ENCODE measurements at regions not wholly inside any gene's neighbourhood (a gene's known extent, or its start where the extent isn't known, plus 50 kb on each side); places are given as distances from the start of the nearest gene placed in this dataset.

GRCh38 chr7:113405296-113406056, 287.1 kb upstream of the SMIM30 start:
- Mint-ChIP-seq H3K27me3 (ENCODE audit: low read depth) (no peaks in the 10 kb centered on the region), H3K4me3 (no peak overlapping the region), H3K9me3 (no peaks in the 10 kb centered on the region), H3K4me1 (ENCODE audit: low read depth) (no peaks in the 10 kb centered on the region), H3K36me3 (ENCODE audit: low read depth) (no peaks in the 10 kb centered on the region), H3K27ac (no peak overlapping the region)

GRCh38 chr7:113404245-113404644, 285.9 kb upstream of the SMIM30 start:
- Mint-ChIP-seq H3K27ac (no peak overlapping the region), H3K9me3 (no peaks in the 10 kb centered on the region), H3K4me3 (no peak overlapping the region), H3K27me3 (ENCODE audit: low read depth) (no peaks in the 10 kb centered on the region), H3K36me3 (ENCODE audit: low read depth) (no peaks in the 10 kb centered on the region), H3K4me1 (ENCODE audit: low read depth) (no peaks in the 10 kb centered on the region)

- H3K27ac Mint-ChIP-seq, result no peak overlapping the region
- H3K9me3 Mint-ChIP-seq, result no peaks in the 10 kb centered on the region
- no peaks in the 10 kb centered on the region for H3K36me3 Mint-ChIP-seq (ENCODE audit: low read depth)
- H3K4me3 Mint-ChIP-seq, result no peak overlapping the region
- H3K27me3 Mint-ChIP-seq (ENCODE audit: low read depth), result no peaks in the 10 kb centered on the region
- no peaks in the 10 kb centered on the region for H3K4me1 Mint-ChIP-seq (ENCODE audit: low read depth)
Measured at GRCh38 chr7:113402482-113402881, 284.1 kb upstream of the SMIM30 start.

- H3K4me1 Mint-ChIP-seq (ENCODE audit: low read depth), result no peaks in the 10 kb centered on the region
- no peak overlapping the region for H3K4me3 Mint-ChIP-seq
- H3K27ac Mint-ChIP-seq, result no peak overlapping the region
- no peaks in the 10 kb centered on the region for H3K27me3 Mint-ChIP-seq (ENCODE audit: low read depth)
- H3K36me3 Mint-ChIP-seq (ENCODE audit: low read depth), result no peaks in the 10 kb centered on the region
- H3K9me3 Mint-ChIP-seq, result no peaks in the 10 kb centered on the region
Measured at GRCh38 chr7:113402005-113402404, 283.7 kb upstream of the SMIM30 start.

- H3K4me1 Mint-ChIP-seq (ENCODE audit: low read depth), result no peaks in the 10 kb centered on the region
- H3K9me3 Mint-ChIP-seq, result peaks cover under 1% of the 10 kb centered on the region
- no peaks in the 10 kb centered on the region for H3K36me3 Mint-ChIP-seq (ENCODE audit: low read depth)
- no peak overlapping the region for H3K4me3 Mint-ChIP-seq
- H3K27me3 Mint-ChIP-seq (ENCODE audit: low read depth), result no peaks in the 10 kb centered on the region
- no peak overlapping the region for H3K27ac Mint-ChIP-seq
Measured at GRCh38 chr7:113394856-113395255, 276.5 kb upstream of the SMIM30 start.

GRCh38 chr7:113392841-113393540, 274.6 kb upstream of the SMIM30 start:
- H3K27me3 Mint-ChIP-seq (ENCODE audit: low read depth), result no peaks in the 10 kb centered on the region
- H3K36me3 Mint-ChIP-seq (ENCODE audit: low read depth), result no peaks in the 10 kb centered on the region
- H3K4me1 Mint-ChIP-seq (ENCODE audit: low read depth), result no peaks in the 10 kb centered on the region
- no peak overlapping the region for H3K27ac Mint-ChIP-seq
- H3K9me3 Mint-ChIP-seq, result peaks cover 7% of the 10 kb centered on the region
- H3K4me3 Mint-ChIP-seq, result no peak overlapping the region

GRCh38 chr7:113392421-113392820, 274.1 kb upstream of the SMIM30 start:
- Mint-ChIP-seq H3K9me3 (peaks cover 7% of the 10 kb centered on the region), H3K36me3 (ENCODE audit: low read depth) (no peaks in the 10 kb centered on the region), H3K27ac (no peak overlapping the region), H3K27me3 (ENCODE audit: low read depth) (no peaks in the 10 kb centered on the region), H3K4me3 (no peak overlapping the region), H3K4me1 (ENCODE audit: low read depth) (no peaks in the 10 kb centered on the region)

- H3K4me1 Mint-ChIP-seq (ENCODE audit: low read depth), result no peaks in the 10 kb centered on the region
- H3K27me3 Mint-ChIP-seq (ENCODE audit: low read depth), result no peaks in the 10 kb centered on the region
- no peak overlapping the region for H3K27ac Mint-ChIP-seq
- peaks cover 7% of the 10 kb centered on the region for H3K9me3 Mint-ChIP-seq
- no peaks in the 10 kb centered on the region for H3K36me3 Mint-ChIP-seq (ENCODE audit: low read depth)
- no peak overlapping the region for H3K4me3 Mint-ChIP-seq
Measured at GRCh38 chr7:113389112-113389646, 270.8 kb upstream of the SMIM30 start.

- no peaks in the 10 kb centered on the region for H3K36me3 Mint-ChIP-seq (ENCODE audit: low read depth)
Measured at GRCh38 chr7:113383638-113384037, 265.3 kb upstream of the SMIM30 start.

GRCh38 chr7:113379746-113380145, 261.4 kb upstream of the SMIM30 start:
- no peaks in the 10 kb centered on the region for H3K27me3 Mint-ChIP-seq (ENCODE audit: low read depth)
- H3K9me3 Mint-ChIP-seq, result no peaks in the 10 kb centered on the region
- no peaks in the 10 kb centered on the region for H3K4me1 Mint-ChIP-seq (ENCODE audit: low read depth)
- H3K36me3 Mint-ChIP-seq (ENCODE audit: low read depth), result no peaks in the 10 kb centered on the region
- no peak overlapping the region for H3K27ac Mint-ChIP-seq
- H3K4me3 Mint-ChIP-seq, result no peak overlapping the region

More at GRCh38 chr7:113383638-113384037, 265.3 kb upstream of the SMIM30 start:
- Mint-ChIP-seq H3K4me3 (no peak overlapping the region), H3K9me3 (no peaks in the 10 kb centered on the region), H3K27me3 (ENCODE audit: low read depth) (no peaks in the 10 kb centered on the region), H3K4me1 (ENCODE audit: low read depth) (no peaks in the 10 kb centered on the region), H3K27ac (no peak overlapping the region)

- H3K27me3 Mint-ChIP-seq (ENCODE audit: low read depth), result no peaks in the 10 kb centered on the region
- H3K4me1 Mint-ChIP-seq (ENCODE audit: low read depth), result no peaks in the 10 kb centered on the region
- no peak overlapping the region for H3K27ac Mint-ChIP-seq
- H3K36me3 Mint-ChIP-seq (ENCODE audit: low read depth), result no peaks in the 10 kb centered on the region
- H3K9me3 Mint-ChIP-seq, result no peaks in the 10 kb centered on the region
- H3K4me3 Mint-ChIP-seq, result no peak overlapping the region
Measured at GRCh38 chr7:113374955-113375354, 256.6 kb upstream of the SMIM30 start.

- Mint-ChIP-seq H3K4me3 (no peak overlapping the region), H3K27me3 (ENCODE audit: low read depth) (no peaks in the 10 kb centered on the region), H3K4me1 (ENCODE audit: low read depth) (no peaks in the 10 kb centered on the region), H3K36me3 (ENCODE audit: low read depth) (no peaks in the 10 kb centered on the region), H3K27ac (no peak overlapping the region), H3K9me3 (no peaks in the 10 kb centered on the region)
Measured at GRCh38 chr7:113373863-113374262, 255.5 kb upstream of the SMIM30 start.

GRCh38 chr7:113371416-113372043, 253.2 kb upstream of the SMIM30 start:
- H3K4me3 Mint-ChIP-seq, result no peak overlapping the region

GRCh38 chr7:113370910-113371309, 252.6 kb upstream of the SMIM30 start:
- Mint-ChIP-seq H3K36me3 (ENCODE audit: low read depth) (no peaks in the 10 kb centered on the region), H3K9me3 (no peaks in the 10 kb centered on the region), H3K4me3 (no peak overlapping the region), H3K27me3 (ENCODE audit: low read depth) (no peaks in the 10 kb centered on the region), H3K4me1 (ENCODE audit: low read depth) (no peaks in the 10 kb centered on the region), H3K27ac (no peak overlapping the region)

More at GRCh38 chr7:113371416-113372043, 253.2 kb upstream of the SMIM30 start:
- Mint-ChIP-seq H3K36me3 (ENCODE audit: low read depth) (no peaks in the 10 kb centered on the region), H3K27ac (no peak overlapping the region), H3K27me3 (ENCODE audit: low read depth) (no peaks in the 10 kb centered on the region), H3K9me3 (no peaks in the 10 kb centered on the region), H3K4me1 (ENCODE audit: low read depth) (no peaks in the 10 kb centered on the region)

GRCh38 chr7:113368256-113368655, 249.9 kb upstream of the SMIM30 start:
- H3K27ac Mint-ChIP-seq, result no peak overlapping the region
- H3K4me1 Mint-ChIP-seq (ENCODE audit: low read depth), result no peaks in the 10 kb centered on the region
- H3K4me3 Mint-ChIP-seq, result no peak overlapping the region
- H3K36me3 Mint-ChIP-seq (ENCODE audit: low read depth), result no peaks in the 10 kb centered on the region
- no peaks in the 10 kb centered on the region for H3K9me3 Mint-ChIP-seq
- H3K27me3 Mint-ChIP-seq (ENCODE audit: low read depth), result no peaks in the 10 kb centered on the region

Measured in T-helper 1 cell treated with Interleukin-12 subunit alpha and Interleukin-12 subunit beta and Interleukin-4 antibody, amounts not matched to agents 30 μg/mL and 1 μg/mL, for 36 hours (primary cell).